ENCODE measurements at regions not wholly inside any gene's neighbourhood (a gene's known extent, or its start where the extent isn't known, plus 50 kb on each side); places are given as distances from the start of the nearest gene placed in this dataset.
"Not testable (repeated sequence)": the region's sequence is repeated elsewhere in the genome, so short reads cannot be mapped to it uniquely, and the experiment has no call there.

- DNase-seq, result not testable (repeated sequence)
These were observed 430.5 kb upstream of the API5 start for GRCh38 chr11:42881335-42881734.

GRCh38 chr11:42890773-42891172 lies 421.0 kb upstream of the API5 start:
- no peak for DNase-seq

DNA sequence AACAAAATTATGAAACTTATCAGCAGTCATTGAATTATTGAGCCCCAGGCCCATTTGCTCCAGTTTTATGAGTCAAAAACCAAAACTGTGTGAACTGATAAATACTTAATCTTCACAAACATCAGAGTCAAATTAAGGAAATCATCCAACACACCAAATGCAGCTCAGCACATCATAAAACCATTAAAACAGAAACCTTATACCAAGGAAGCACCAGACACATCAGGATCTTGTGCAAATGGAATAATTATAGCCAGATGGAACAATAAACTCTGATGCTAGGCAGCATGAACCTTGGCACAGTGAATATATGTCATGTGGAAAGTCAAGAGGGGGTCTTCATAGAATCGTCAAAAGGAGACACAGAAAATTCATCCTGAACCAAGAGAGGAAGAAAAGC lies 410.7 kb upstream of the API5 start:
- no peak for DNase-seq

DNA sequence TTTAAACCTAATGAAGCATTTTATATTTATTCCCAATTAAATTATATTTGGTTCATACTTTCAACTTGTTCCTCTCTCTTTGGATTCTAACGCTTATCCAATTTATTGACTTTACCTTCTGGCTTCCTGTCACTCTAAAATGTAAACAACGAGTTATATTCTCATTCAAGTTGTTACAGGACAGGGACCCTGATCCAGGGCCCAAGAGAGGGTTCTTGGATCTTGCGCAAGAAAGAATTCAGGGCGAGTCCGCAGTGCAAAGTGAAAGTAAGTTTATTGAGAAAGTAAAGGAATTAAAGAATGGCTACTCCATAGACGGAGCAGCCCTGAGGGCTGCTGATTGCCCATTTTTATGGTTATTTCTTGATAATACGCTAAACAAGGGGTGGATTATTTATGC lies 405.6 kb upstream of the API5 start:
- no peak for DNase-seq

- DNase-seq, result no peak
These were observed 398.1 kb upstream of the API5 start for GRCh38 chr11:42913731-42914130.

- no peak for DNase-seq
These were observed 388.1 kb upstream of the API5 start for GRCh38 chr11:42923651-42924050.

GRCh38 chr11:42925916-42926315 lies 385.9 kb upstream of the API5 start:
- DNase-seq, result no peak

- no peak for DNase-seq
These were observed 364.4 kb upstream of the API5 start for GRCh38 chr11:42947405-42947804.

GRCh38 chr11:42949738-42950376 lies 361.9 kb upstream of the API5 start:
- not testable (repeated sequence) for DNase-seq

GRCh38 chr11:42951266-42951665 lies 360.5 kb upstream of the API5 start:
- no peak for DNase-seq

GRCh38 chr11:42957831-42958230 lies 354.0 kb upstream of the API5 start:
- no peak for DNase-seq

DNA sequence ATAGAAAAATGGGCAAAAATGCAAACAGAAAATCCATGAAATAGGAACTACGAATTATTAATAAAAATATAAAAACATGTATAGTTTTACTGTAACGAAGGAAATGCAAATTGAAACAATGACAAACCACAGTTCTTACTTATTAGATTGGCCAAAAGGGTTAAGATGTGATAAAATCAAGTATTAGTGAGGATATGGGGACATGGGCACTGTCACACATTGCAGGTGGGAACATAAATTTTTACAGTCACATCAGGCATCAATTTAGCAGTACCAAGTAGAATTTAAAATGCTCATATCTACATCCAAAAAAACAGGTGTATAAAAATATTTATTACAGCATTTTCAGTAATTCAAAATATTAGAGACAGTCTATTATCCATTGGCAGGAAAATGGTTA lies 353.2 kb upstream of the API5 start:
- DNase-seq, result no peak

DNA sequence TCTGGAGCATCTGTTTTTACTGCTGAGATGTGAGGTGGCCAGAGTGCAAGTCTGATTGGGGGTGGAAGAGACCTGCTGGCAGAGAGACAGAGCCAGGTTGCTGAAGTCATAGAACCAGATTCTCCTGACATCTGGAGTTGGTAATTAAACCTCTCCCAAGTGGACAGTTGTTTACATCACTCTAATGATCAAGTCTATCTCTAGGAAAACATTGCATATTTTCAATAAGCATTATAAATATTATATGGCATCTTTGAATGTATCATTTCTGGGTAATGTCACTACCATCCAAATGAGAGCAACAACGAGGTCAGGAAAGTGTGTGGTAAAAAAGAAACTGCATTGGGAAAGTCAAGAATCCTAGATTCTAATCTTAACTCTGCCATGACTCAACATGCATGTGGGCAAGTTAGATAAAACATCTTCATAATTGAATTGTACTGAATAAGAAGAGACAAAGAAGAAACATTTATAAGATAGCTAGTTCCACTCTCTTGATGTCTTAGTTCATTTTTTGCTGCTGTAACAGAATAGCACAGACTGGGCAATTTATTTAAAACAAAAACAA lies 351.2 kb upstream of the API5 start:
- no peak for DNase-seq

DNA sequence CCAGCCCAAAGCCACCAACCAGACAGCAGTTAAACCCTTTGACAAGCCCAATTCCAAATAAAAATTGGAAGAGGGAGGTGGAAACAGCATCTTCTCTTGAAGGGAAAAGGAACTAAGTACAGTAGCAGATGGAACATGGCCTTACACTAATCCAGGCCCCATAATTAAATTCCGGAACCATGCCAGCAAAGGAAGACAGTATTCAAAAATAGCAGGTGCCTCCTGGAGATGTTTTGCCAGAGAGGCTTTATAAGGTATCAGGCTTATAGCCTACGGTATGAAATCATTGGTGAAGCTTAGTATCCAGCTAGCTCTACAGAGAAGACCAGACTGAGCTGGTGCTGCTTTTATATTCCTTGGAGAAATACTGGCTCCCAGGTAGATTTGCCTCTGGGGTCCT lies 344.1 kb upstream of the API5 start:
- DNase-seq, result no peak

- DNase-seq, result no peak
These were observed 339.1 kb upstream of the API5 start for GRCh38 chr11:42972741-42973140.

GRCh38 chr11:42974510-42975179 lies 337.2 kb upstream of the API5 start:
- no peak for DNase-seq

DNA sequence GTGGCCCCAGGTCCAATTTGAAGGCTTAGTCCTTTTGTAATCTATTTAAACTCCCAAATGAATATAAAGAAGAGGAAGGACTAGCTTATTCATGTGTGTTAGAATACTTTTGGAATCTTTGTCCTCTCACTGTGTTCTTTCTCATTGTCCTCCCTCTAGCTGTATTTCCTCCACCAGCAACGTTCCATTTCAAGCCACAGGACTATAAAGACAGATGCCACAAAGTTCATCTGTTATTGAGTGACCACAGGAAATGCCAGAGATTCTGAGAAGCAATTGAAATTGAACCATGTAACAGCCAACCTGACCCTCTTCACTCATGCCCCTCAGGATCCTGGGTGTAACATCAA lies 336.6 kb upstream of the API5 start:
- no peak for DNase-seq

GRCh38 chr11:42976636-42977217 lies 335.1 kb upstream of the API5 start:
- no peak for DNase-seq

DNA sequence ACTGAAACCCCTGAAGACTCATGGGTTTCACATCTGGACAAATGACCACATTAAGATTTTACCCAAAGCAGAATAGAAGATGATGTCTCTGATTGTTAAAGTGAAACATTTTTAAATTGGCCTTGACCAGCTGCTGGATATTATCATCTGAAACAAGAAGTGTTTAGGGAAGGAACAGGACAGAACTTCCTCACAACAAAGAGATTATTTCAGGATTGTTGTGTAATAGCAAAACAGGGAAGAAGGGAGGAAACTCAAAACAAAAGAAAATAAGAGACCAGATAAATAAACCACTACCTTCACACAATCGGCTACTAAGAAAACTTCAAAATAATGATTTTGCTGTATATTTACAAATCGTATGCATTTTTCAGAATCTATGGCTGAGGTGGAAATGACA lies 319.2 kb upstream of the API5 start:
- no peak for DNase-seq

- DNase-seq, result no peak
These were observed 315.1 kb upstream of the API5 start for GRCh38 chr11:42996421-42997307.

DNA sequence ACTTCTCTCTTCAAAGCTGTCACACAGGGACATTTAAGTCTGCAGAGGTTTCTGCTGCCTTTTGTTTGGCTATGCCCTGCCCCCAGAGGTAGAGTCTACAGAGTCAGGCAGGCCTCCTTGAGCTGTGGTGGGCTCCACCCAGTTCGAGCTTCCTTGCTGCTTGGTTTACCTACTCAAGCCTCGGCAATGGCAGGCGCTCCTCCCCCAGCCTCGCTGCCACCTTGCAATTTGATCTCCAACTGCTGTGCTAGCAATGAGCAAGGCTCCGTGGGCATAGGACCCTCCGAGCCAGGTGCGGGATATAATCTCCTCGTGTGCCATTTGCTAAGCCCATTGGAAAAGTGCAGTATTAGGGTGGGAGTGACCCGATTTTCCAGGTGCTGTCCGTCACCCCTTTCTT lies 306.9 kb upstream of the API5 start:
- not testable (repeated sequence) for DNase-seq

- DNase-seq, result no peak
These were observed 301.8 kb upstream of the API5 start for GRCh38 chr11:43010042-43010441.

- no peak for DNase-seq
These were observed 299.2 kb upstream of the API5 start for GRCh38 chr11:43012606-43013005.

Data from T-helper 1 cell (primary cell).